CD4-positive, alpha-beta T cell (primary cell): ENCODE measurements at regions not wholly inside any gene's neighbourhood (a gene's known extent, or its start where the extent isn't known, plus 50 kb on each side); places are given as distances from the start of the nearest gene placed in this dataset.
A peak's percentile ranks its signal among the peaks of the same experiment; 100 is the strongest.

Experiments
- ATAC-seq: fragments of 200-7000 bp; cut with Tn5 transposase; one replicate; pipeline ENCODE4 v1.10.0; 2022; ENCODE audit warnings: mild to moderate bottlenecking; ENCODE audit not compliant: poor library complexity
- CTCF ChIA-PET: fragments of 350-600 bp; sonication (Branson Sonifier 250); formaldehyde crosslinking; loops from one replicate; lab custom pipeline; 2021; ENCODE audit warnings: antibody characterized with exemption, inconsistent platforms; lab: Charles Lee
- POLR2A ChIA-PET: fragments of 350-600 bp; sonication (Branson Sonifier 250); formaldehyde crosslinking; loops from one replicate; lab custom pipeline; 2021; ENCODE audit warnings: antibody characterized with exemption, inconsistent platforms; lab: Charles Lee
- DNase-seq, 14 experiments: peaks; one replicate each; pipeline ENCODE4 v3.0.0-alpha.2; 2013 to 2020; ENCODE audit warnings: mixed read lengths in 2 of 14
- H3K27ac ChIP-seq, 2 donors: one replicate each; pipeline versions ENCODE4 v1.5.1 to v1.7.0; 2013; ENCODE audit warnings: low read length in 2 of 2, low read depth in 1 of 2, mild to moderate bottlenecking in 1 of 2
- H3K27me3 ChIP-seq, 2 experiments: 1 replicate in 1 of 2; 2 replicates in 1 of 2; pipeline versions ENCODE4 v1.6.1 to v1.7.0; 2013; ENCODE audit warnings: low read length in 2 of 2, control low read depth in 1 of 2, mild to moderate bottlenecking in 1 of 2, moderate library complexity in 1 of 2; ENCODE audit not compliant: insufficient read depth in 2 of 2, control insufficient read depth in 1 of 2
- H3K36me3 ChIP-seq: one replicate; pipeline ENCODE4 v1.6.1; 2013; ENCODE audit warnings: low read length, control low read depth; ENCODE audit not compliant: insufficient read depth
- H3K4me1 ChIP-seq: one replicate; pipeline ENCODE4 v1.6.1; 2013; ENCODE audit warnings: low read length, control low read depth; ENCODE audit not compliant: insufficient read depth
- H3K4me3 ChIP-seq: one replicate; pipeline ENCODE4 v1.5.1; 2013; ENCODE audit warnings: mild to moderate bottlenecking, low read length, moderate library complexity
- H3K9me3 ChIP-seq, 2 experiments: 1 replicate in 1 of 2; 2 replicates in 1 of 2; pipeline versions ENCODE4 v1.6.1 to v1.7.0; 2013; ENCODE audit warnings: low read length in 2 of 2, mild to moderate bottlenecking in 2 of 2, control low read depth in 1 of 2, moderate library complexity in 1 of 2; ENCODE audit not compliant: control insufficient read depth in 1 of 2, insufficient read depth in 1 of 2
- H3K27ac Mint-ChIP-seq: one replicate; pipeline ENCODE4 v1.8.0; 2020; ENCODE audit warnings: mixed read lengths
- H3K27me3 Mint-ChIP-seq: one replicate; pipeline ENCODE4 v1.8.0; 2021; ENCODE audit warnings: mixed read lengths
- H3K36me3 Mint-ChIP-seq: one replicate; pipeline ENCODE4 v1.8.0; 2021; ENCODE audit warnings: low read depth, mixed read lengths
- H3K4me1 Mint-ChIP-seq: one replicate; pipeline ENCODE4 v1.8.0; 2021; ENCODE audit warnings: low read depth, mixed read lengths
- H3K4me3 Mint-ChIP-seq: one replicate; pipeline ENCODE4 v1.8.0; 2020; ENCODE audit warnings: mild to moderate bottlenecking, mixed read lengths
- H3K9me3 Mint-ChIP-seq: one replicate; pipeline ENCODE4 v1.8.0; 2020; ENCODE audit warnings: mixed read lengths
- CTCF ChIP-seq: fragments of 200-600 bp; IDR thresholded peaks from one replicate; pipeline ENCODE4 v1.8.0; 2022; ENCODE audit warnings: antibody characterized with exemption, mild to moderate bottlenecking
- intact Hi-C, 2 experiments: fragments of 100-400 bp; cut with DNase I in 1 of 2; cut with micrococcal nuclease in 1 of 2; formaldehyde crosslinking; loops; one replicate each; pipeline versions ENCODE4 v1.15.1 to v1.9.0; 2023 to 2025; cut with DNase I, micrococcal nuclease

DNA sequence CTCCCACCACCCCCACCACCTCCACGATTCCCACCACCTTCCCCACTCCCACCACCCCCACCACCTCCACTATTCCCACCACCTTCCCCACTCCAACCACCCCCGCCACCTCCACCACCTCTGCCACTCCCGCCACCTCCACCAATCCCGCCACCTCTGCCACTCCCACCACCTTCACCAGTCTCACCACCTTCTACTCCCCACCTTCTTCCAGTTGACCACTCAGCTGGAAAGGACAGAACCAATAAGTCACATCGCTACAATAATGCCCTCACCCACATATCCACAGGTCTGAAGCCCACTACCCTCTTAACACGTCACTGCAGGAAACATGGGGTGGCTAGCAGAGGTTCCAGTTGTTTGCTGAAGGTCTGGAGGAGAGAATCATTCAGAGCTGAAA is 93.5 kb upstream of the PAX2 start:
- Histone ChIP-seq H3K27me3 (peaks cover 44 to 66% of the 10 kb centered on the region in 2 experiments), H3K4me3 (no peak overlapping the region), H3K9me3 (peaks cover 0 to 11% of the 10 kb centered on the region in 2 experiments), H3K36me3 (no peaks in the 10 kb centered on the region), H3K4me1 (peaks cover 29% of the 10 kb centered on the region), H3K27ac (no peak overlapping the region)
- H3K9me3 Mint-ChIP-seq: no peaks in the 10 kb centered on the region
- ChIA-PET CTCF (no interaction called here), POLR2A (no interaction called here)
- intact Hi-C loops: no loop called here
- DNase-seq (no peak), ATAC-seq (no peak)
- H3K27ac Mint-ChIP-seq: no peak overlapping the region
- H3K4me3 Mint-ChIP-seq: no peak overlapping the region
- TF ChIP-seq CTCF: no peak
- peaks cover 77% of the 10 kb centered on the region for H3K27me3 Mint-ChIP-seq
- H3K36me3 Mint-ChIP-seq: no peaks in the 10 kb centered on the region
- H3K4me1 Mint-ChIP-seq: peaks cover 23% of the 10 kb centered on the region

DNA sequence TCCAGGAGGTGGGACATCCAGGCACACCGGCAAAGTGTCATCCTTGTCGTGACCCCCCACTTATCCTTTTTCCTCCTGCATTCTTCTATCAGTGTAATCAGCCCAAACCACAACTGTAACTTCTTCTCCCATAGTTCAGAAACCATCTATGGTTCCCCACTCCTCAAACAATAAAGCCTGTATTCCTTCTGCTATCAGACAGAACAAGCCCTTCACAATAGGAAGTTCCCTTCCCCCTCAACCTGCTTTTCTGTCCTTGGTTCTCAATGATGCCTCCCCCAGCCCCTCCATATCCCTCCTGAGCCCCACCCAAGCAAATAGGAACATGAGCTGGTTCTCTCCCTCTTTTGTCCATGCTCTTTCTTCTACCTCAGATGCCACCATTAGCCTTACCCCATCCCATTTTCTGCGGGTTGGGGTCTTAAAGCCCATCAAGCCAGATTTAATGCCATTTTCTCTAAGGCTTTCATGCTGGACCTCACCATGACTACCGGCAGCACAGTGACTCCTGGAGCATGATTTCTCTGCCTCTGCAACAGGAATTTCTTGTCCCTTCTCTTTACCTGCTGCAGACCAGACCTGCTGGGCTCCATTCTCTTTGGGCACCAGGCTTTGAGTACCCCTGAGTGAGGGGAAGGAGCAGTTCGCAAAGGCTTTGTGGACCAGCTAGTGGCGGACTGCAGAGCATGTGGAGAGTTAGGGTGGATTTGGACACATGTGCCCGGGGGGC is 92.8 kb upstream of the PAX2 start:
- Mint-ChIP-seq H3K27ac (no peak overlapping the region), H3K9me3 (no peaks in the 10 kb centered on the region), H3K36me3 (no peaks in the 10 kb centered on the region), H3K4me3 (peak overlapping the region; percentile 52), H3K4me1 (peaks cover 23% of the 10 kb centered on the region), H3K27me3 (peaks cover 77% of the 10 kb centered on the region)
- intact Hi-C loops: no loop called here
- Histone ChIP-seq H3K27me3 (peaks cover 46 to 68% of the 10 kb centered on the region in 2 experiments), H3K9me3 (peaks cover 0 to 11% of the 10 kb centered on the region in 2 experiments), H3K27ac (no peak overlapping the region), H3K36me3 (no peaks in the 10 kb centered on the region), H3K4me3 (no peak overlapping the region), H3K4me1 (peaks cover 29% of the 10 kb centered on the region)
- no peak for DNase-seq
- ChIA-PET POLR2A (no interaction called here), CTCF (no interaction called here)
- no peak for TF ChIP-seq CTCF
- ATAC-seq: no peak

GRCh38 chr10:100653238-100653956 is 92.0 kb upstream of the PAX2 start:
- Mint-ChIP-seq H3K9me3 (no peaks in the 10 kb centered on the region), H3K27me3 (peaks cover 78% of the 10 kb centered on the region), H3K4me3 (peak overlapping the region; percentile 59), H3K4me1 (peaks cover 23% of the 10 kb centered on the region), H3K36me3 (no peaks in the 10 kb centered on the region), H3K27ac (no peak overlapping the region)
- CTCF ChIA-PET: no interaction called here
- H3K27me3 ChIP-seq: peaks cover 53 to 71% of the 10 kb centered on the region in 2 experiments
- no peaks in the 10 kb centered on the region for H3K36me3 ChIP-seq
- ATAC-seq (no peak), DNase-seq (no peak)
- intact Hi-C loops: no loop called here
- TF ChIP-seq CTCF: no peak
- POLR2A ChIA-PET: no interaction called here
- no peak overlapping the region for H3K27ac ChIP-seq
- H3K4me1 ChIP-seq: peaks cover 29% of the 10 kb centered on the region
- H3K4me3 ChIP-seq: peak overlapping the region; percentile 5
- peaks cover 0 to 11% of the 10 kb centered on the region in 2 experiments for H3K9me3 ChIP-seq
